GM10847 (cell line): ENCODE measurements at regions not wholly inside any gene's neighbourhood (a gene's known extent, or its start where the extent isn't known, plus 50 kb on each side); places are given as distances from the start of the nearest gene placed in this dataset.

Experiments
- POLR2A ChIP-seq: IDR thresholded peaks from 2 replicates; pipeline ENCODE4 v1.6.1; 2011; ENCODE audit not compliant: insufficient read length; ENCODE audit errors: extremely low read depth

DNA sequence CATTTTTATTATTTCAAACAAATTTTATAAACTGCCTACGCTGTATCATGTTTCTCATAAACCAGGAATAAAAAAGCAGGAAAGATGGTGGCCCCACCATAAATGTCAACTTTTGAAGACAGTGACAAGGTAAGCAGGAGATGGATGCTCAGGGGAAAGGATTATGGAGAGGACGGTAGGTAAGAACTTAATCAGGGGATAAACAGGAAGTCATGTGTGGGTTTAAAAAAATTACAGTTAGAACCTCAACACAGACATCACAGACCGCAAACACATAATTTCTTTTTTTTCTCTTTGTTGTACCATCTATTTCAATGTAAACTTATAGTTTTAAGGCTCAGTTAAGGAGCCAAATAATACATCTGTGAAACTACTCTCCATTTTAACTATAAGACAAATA, 575.2 kb upstream of the SLC8A1 start:
- no peak for TF ChIP-seq POLR2A

GRCh38 chr2:41031282-41031681, 579.4 kb upstream of the SLC8A1 start:
- TF ChIP-seq POLR2A = no peak

DNA sequence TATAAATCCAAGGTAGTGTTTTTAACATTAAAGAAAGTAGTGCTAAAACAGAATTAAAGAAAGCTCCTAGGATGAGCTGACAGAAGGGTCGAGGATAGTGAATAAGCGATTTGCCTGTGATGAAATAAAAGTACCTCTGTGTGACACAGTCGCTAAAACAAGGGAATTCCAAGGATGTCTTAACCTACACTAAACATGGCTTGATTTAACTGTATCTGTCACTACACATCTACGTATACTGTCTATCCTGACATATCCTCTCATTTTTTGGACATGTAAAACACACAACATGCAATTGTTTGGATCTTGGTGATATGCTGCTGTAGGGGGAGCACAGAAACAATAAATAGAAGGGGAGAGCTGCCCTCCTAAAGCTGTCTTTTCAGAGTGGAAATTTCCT, 580.8 kb upstream of the SLC8A1 start:
- no peak for TF ChIP-seq POLR2A

GRCh38 chr2:41033127-41033526, 581.2 kb upstream of the SLC8A1 start:
- TF ChIP-seq POLR2A = no peak

GRCh38 chr2:41038408-41038807, 586.5 kb upstream of the SLC8A1 start:
- no peak for TF ChIP-seq POLR2A

DNA sequence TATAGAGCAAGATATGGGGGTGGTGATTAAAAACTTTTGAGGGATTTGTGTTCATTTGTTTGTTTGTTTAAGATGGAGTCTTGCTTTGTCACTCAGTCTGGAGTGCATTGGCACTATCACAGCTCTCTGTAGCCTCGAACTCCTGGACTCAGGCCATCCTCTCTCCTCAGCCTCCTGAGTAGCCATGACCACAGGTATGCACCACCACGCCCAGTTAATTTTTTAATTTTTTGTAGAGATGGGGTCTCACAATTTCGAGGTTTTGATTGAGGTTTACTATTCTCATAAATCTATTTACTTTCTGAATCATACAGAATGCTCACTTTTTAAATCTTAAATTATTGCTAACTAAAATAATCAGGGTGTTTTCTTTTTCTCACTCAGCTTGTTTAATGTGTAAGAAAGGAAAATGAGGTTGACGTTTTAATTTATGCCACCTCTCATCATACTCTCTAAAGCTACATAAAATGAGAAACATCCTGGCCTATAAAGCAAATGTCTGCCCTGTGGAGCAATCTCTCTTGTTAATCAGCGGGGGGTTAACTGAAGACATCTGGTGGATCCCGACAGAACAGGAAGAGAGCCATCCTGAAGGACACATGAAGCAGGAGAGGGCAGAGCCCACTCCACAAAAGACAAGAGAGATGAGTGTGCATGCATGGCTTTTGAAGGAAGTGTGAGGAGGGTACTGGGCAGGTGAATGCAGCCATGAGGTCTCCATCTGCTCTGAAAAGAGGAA, 589.1 kb upstream of the SLC8A1 start:
- TF ChIP-seq POLR2A = no peak

DNA sequence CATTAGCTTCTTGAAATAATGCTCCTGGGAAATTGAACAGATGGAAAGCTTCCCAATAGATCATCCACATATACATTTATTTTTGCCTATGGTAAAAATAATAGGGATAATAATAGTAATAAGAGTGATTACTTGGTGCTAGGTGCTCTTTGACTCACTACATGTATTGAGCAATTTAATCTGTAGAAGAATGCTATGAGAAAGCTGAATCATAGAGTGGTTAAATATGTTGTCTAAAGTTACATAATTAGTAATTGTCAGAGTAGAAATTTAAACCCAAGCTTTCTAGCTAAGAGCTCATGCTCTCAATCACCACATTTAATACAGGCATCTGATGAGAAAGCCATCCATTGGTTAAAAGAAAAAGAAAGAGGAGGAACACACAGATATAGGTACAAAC, 590.5 kb upstream of the SLC8A1 start:
- TF ChIP-seq POLR2A = no peak

DNA sequence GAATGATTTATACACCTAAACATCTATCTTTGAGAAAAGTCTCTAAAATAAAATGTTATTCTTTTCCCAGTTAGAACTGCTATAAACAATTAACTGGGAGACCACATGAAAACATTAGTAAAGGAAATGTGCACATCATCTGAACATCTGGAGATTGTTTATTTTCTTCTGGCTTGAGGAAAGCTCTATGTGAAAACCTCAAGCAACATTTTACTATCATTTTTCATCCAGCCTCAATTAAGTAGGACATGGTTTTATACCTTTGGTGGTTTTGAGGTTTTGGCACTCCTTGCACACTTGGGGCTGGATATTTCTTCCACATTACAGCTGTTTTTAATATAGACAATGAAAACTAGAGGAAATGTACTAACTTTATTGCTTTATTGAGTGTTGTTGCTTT, 609.5 kb upstream of the SLC8A1 start:
- no peak for TF ChIP-seq POLR2A

DNA sequence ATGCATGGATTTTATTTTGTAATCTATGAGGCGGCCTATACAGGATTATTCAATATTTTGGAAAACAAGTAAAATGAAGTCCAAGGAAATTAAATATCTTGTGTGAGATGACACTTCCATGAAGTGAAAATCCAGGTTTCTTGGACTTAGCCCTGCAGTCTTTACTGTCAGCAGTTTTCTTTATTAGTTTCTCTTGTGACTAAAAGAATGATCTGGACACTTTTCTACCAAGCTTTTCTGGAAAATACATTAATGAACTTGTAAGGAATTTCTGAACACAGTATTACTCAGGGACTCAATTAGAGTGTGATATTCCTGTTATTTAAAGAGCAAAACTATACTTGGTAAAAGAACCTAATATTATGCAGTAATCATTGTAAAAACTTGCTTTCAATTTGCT, 610.4 kb upstream of the SLC8A1 start:
- TF ChIP-seq POLR2A = no peak

- no peak for TF ChIP-seq POLR2A
These were observed 614.3 kb upstream of the SLC8A1 start for GRCh38 chr2:41066168-41066567.

- no peak for TF ChIP-seq POLR2A
These were observed 616.9 kb upstream of the SLC8A1 start for GRCh38 chr2:41068740-41069139.

- TF ChIP-seq POLR2A = no peak
These were observed 626.5 kb upstream of the SLC8A1 start for GRCh38 chr2:41078341-41078740.

- no peak for TF ChIP-seq POLR2A
These were observed 627.1 kb upstream of the SLC8A1 start for GRCh38 chr2:41079011-41079410.

DNA sequence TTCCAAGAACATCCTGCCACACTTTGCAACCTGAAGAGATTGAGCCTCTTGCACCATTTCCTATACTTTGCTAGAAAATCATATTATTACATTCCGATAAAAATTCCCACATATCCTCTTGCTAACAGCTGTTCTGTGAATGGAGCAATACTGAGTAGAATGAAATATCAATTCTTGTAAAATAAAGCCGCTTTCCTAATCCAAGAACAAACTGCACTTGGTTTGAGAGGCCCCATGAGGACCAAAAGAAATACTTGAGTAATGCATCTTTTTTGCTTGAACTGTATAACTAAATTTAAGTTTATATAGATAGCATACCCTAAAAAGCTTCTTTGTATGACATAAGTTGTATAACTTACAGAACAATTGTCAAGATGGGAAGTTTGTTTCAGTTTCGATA, 632.4 kb upstream of the SLC8A1 start:
- TF ChIP-seq POLR2A = no peak

DNA sequence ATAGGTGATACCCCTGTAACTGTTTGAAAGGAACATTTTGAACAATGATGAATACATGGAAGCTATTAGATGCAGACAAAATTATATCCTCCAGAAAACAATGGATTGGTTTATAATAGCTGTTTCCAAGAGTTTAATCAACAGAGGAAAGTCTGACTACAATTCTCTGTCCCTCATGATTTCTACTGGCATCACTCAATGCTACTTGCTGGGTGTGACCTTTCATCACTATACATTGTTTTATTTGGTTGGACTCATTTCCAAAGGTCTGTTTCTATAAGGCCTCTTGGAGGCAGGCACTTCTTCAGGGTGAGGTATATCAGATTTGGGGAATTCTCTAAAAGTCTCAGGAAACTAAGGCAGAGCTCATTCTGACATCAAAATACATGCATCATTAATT, 636.1 kb upstream of the SLC8A1 start:
- no peak for TF ChIP-seq POLR2A

GRCh38 chr2:41101281-41101680, 649.4 kb upstream of the SLC8A1 start:
- TF ChIP-seq POLR2A = no peak

GRCh38 chr2:41109744-41110143, 657.9 kb upstream of the SLC8A1 start:
- TF ChIP-seq POLR2A = no peak
